ENCODE measurements at regions not wholly inside any gene's neighbourhood (a gene's known extent, or its start where the extent isn't known, plus 50 kb on each side); places are given as distances from the start of the nearest gene placed in this dataset.

DNA sequence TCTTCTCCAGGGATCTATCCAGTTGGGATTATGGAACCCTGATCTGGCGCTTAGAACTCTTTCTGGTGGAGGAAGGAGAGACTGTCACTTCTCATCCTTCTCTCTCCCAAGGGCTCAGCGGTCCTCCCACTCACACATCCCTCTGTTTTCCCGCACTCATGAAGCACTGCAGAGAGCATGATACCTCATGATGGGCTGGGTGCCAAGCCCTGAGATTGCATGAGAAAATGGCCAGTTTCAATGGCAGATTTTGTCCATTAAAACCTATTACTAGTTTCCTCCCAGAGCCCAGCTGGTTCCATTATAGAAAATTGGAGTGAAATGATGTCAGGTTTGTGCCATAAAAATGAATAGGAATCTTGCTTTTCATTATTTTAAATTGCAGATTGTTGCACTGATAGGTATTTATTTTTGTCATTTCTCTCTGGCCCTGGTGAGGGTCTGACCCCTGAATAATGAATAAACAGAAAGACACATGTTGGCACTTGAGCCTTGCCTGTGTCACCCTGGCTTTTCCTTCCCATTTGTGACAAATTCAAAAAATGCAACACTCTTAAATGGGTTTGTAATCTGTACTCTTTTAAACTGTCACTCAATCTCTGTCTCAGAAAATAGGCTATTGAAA is 1151.1 kb downstream of the TYW1 start:
- TF ChIP-seq, protein P1, sequence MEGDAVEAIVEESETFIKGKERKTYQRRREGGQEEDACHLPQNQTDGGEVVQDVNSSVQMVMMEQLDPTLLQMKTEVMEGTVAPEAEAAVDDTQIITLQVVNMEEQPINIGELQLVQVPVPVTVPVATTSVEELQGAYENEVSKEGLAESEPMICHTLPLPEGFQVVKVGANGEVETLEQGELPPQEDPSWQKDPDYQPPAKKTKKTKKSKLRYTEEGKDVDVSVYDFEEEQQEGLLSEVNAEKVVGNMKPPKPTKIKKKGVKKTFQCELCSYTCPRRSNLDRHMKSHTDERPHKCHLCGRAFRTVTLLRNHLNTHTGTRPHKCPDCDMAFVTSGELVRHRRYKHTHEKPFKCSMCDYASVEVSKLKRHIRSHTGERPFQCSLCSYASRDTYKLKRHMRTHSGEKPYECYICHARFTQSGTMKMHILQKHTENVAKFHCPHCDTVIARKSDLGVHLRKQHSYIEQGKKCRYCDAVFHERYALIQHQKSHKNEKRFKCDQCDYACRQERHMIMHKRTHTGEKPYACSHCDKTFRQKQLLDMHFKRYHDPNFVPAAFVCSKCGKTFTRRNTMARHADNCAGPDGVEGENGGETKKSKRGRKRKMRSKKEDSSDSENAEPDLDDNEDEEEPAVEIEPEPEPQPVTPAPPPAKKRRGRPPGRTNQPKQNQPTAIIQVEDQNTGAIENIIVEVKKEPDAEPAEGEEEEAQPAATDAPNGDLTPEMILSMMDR (IDR thresholded peaks at IDR 0.05), result no peak

DNA sequence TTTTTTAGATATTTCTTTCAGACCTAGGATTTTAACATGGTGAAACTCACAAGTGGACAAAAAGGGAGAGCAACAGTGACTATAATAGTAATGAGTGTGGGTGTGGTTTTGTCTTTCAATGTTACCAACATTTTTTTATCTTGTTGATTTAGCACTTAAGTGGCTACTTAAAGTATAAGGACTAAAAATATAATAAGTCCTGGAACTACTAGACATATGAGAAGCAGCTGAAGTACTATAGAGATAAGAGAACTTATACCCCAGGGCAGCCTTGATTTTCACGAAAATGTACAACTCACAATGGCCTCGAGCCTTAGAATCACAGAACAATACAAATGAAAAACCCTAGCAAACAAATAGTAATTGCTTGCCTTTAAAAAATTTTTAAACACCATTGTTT is 1151.8 kb downstream of the TYW1 start:
- TF ChIP-seq, protein P1 (IDR thresholded peaks at IDR 0.05), result no peak

DNA sequence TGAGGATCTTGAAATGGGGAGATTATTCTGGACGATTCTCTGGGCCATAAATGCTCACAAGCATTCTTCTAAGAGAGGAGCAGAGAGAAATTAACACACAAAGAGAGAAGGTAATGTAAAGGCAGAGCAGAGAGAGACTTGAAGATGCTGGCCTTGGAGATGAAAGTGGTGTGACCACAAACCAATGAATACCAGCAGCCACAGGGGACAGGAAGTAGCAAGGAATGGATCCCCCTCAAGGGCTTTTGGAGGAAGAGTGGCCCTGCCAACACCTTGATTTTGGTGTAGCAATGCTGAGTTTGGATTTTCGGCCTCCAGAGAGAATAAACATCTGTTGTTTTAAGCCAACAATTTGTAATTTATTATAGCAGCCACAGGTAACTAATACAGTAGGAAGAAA is 1155.6 kb downstream of the TYW1 start:
- TF ChIP-seq, protein P1 (IDR thresholded peaks at IDR 0.05), result no peak

DNA sequence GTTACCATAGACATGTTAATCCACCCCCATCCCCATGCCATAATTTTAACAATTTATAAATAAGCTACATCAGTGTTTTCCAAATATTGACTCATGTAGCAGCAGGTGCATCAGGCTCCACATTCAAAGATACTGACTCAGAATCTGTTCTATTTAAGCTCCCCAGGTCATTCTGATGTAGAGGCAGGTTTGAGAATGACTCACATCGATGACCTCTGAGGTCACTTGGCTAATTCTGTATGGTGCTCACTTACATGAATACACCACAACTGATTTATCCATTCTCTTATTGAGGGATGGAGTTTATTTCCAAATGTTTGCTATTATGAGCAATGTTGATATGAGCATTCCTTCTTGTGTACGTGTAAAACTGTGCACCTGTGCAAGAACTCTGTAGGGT is 1159.0 kb downstream of the TYW1 start:
- TF ChIP-seq, protein P1 (IDR thresholded peaks at IDR 0.05), result no peak

DNA sequence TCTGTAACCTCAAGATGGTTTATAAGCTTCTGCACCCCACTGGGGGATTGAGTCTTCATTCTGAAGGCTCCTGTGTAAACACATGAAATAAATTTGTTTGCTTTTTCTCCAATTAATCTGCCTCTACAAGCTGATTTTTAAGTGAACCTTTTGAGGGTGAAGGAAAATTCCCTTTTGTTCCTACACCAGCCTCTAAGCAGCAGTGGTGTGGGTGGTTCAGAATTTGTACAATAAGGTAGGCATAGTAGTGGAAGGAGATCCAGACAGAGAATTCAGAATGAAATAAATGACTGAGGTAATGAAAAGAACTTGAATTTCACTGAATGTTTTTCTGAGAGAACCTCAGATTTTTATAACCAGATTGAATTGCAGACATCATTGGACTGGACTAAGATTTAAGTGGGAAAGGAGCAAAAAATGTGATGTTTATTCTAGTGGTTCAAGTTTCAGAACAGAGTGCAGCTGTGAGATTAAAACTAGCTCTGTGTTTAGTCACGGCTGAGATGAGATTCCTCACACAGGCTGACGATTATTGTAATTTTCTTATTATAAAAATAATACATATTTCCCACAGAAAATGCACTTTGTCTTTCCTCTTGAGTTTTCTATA is 1162.2 kb downstream of the TYW1 start:
- TF ChIP-seq, protein P1 (IDR thresholded peaks at IDR 0.05), result no peak

DNA sequence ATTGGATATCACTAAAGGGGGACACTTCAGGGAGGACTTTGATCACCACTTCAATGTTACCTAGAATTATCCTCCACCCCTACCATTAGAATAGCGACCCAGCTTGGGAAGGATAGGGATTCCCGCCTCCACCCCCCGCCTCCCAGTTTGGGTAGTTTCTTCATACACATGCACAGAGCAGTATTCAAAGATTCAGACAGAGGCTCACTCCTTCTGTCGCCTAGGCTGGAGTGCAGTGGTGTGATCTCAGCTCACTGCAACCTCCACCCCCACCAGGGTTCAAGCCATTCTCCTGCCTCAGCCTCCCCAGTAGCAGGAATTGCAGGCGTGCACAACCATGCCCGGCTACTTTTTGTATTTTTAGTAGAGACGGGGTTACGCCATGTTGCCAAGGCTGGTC is 1166.1 kb downstream of the TYW1 start:
- TF ChIP-seq, protein P1 (IDR thresholded peaks at IDR 0.05), result no peak

DNA sequence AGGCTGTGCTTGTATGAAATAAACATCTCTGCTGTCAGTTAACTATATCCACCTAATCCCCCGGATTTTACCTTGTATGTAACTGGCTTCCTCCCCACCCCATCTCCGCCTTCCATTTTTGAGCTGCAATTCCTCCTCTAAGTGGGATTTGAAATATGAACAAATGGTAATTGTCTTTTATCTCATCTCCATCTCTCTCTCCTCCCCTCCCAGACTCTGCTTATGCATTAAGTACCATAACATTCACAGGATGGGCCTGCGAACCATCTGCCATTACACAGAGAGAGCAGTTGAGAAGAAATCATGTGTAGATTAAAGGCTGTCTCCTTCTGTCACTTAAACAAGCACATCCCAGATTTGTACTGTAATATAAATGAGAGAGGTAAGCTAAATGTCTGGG is 1169.9 kb downstream of the TYW1 start:
- TF ChIP-seq, protein P1 (IDR thresholded peaks at IDR 0.05), result no peak
